OCI-LY3 (cell line): ENCODE measurements at regions not wholly inside any gene's neighbourhood (a gene's known extent, or its start where the extent isn't known, plus 50 kb on each side); places are given as distances from the start of the nearest gene placed in this dataset.

Experiments
- H2AFZ ChIP-seq: fragments of 200-600, 300-600 bp; shearing (Covaris generic); 2 replicates; pipeline ENCODE4 v1.6.0; 2014; ENCODE audit warnings: antibody characterized with exemption, low read depth, low read length
- H3K27ac ChIP-seq: fragments of 200-600, 300-600 bp; sonication (generic); 2 replicates; pipeline ENCODE4 v1.5.1; 2014; ENCODE audit warnings: mild to moderate bottlenecking, low read length, moderate library complexity, mixed read lengths
- H3K27me3 ChIP-seq: fragments of 200-600, 300-600 bp; sonication (generic); 2 replicates; pipeline ENCODE4 v1.6.1; 2014; ENCODE audit warnings: low read depth, low read length, mixed read lengths
- H3K36me3 ChIP-seq: fragments of 200-600, 300-600 bp; sonication (generic); replicated peaks from 2 replicates; pipeline ENCODE3; 2014; ENCODE audit warnings: low read depth, low read length, mixed read lengths
- H3K4me1 ChIP-seq: fragments of 300-600, 200-600 bp; sonication (generic); 2 replicates; pipeline ENCODE4 v1.6.1; 2014; ENCODE audit warnings: low read length, mixed read lengths
- H3K4me2 ChIP-seq: fragments of 200-600, 300-600 bp; sonication (generic); 2 replicates; pipeline ENCODE4 v1.6.1; 2014; ENCODE audit warnings: low read length, mixed read lengths
- H3K4me3 ChIP-seq: fragments of 300-600, 200-600 bp; sonication (generic); 2 replicates; pipeline ENCODE4 v1.5.1; 2014; ENCODE audit warnings: antibody characterized with exemption, mild to moderate bottlenecking, low read length, moderate library complexity
- H3K79me2 ChIP-seq: fragments of 300-600, 200-600 bp; shearing (Covaris generic); 2 replicates; pipeline ENCODE4 v1.6.1; 2014; ENCODE audit warnings: mild to moderate bottlenecking, low read length, mixed read lengths
- H3K9ac ChIP-seq: fragments of 300-600, 200-600 bp; shearing (Covaris generic); 2 replicates; pipeline ENCODE4 v1.6.0; 2014; ENCODE audit warnings: mild to moderate bottlenecking, low read length, moderate library complexity
- H3K9me3 ChIP-seq: fragments of 200-600, 300-600 bp; shearing (Covaris generic); 2 replicates; pipeline ENCODE4 v1.6.1; 2014; ENCODE audit warnings: low read length, mixed read lengths; ENCODE audit not compliant: insufficient read depth
- H4K20me1 ChIP-seq: fragments of 200-600, 300-600 bp; sonication (generic); 2 replicates; pipeline ENCODE4 v1.6.1; 2016; ENCODE audit warnings: low read length, mixed read lengths; ENCODE audit not compliant: insufficient read depth
- CTCF ChIP-seq: fragments of 200-600, 300-600 bp; sonication (generic); IDR thresholded peaks from 2 replicates; pipeline ENCODE4 v1.5.1; 2014; ENCODE audit warnings: antibody characterized with exemption, low read length, low read depth
- EZH2phosphoT487 ChIP-seq: fragments of 200-600 bp; shearing (Covaris generic); IDR thresholded peaks from 2 replicates; pipeline ENCODE4 v1.6.1; 2018; ENCODE audit warnings: antibody characterized with exemption, mixed run types, low read depth

DNA sequence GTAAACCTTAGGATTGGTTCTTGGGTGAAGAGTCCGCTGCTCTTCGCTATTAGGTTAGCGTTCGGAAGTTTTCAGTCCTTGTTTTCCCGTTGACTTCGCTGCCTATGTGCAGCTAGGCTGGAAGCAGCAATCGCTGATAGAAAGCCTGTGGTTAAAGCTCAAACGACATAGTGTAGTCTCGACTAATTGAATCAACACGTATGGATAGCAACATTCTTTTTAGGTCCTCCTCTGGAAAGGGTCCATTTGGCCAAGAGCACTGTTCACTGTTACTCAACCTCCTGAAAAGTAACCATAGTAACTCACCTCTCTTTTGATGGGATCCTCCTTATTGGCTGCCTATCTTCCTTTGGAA, 355.5 kb downstream of the SNAPC1 start:
- Histone ChIP-seq H3K9ac (no peak overlapping the region), H2AFZ (no peak overlapping the region), H3K9me3 (no peaks in the 10 kb centered on the region), H3K36me3 (no peaks in the 10 kb centered on the region), H3K4me3 (peak overlapping the region; percentile 58), H3K4me2 (peak overlapping the region; percentile 48), H3K27me3 (peaks cover 26% of the 10 kb centered on the region), H3K27ac (no peak overlapping the region), H3K4me1 (peaks cover 32% of the 10 kb centered on the region), H4K20me1 (no peaks in the 10 kb centered on the region), H3K79me2 (no peaks in the 10 kb centered on the region)
- TF ChIP-seq EZH2phosphoT487 (no peak), CTCF (no peak)

- Histone ChIP-seq H3K27me3 (peaks cover 26% of the 10 kb centered on the region), H3K36me3 (no peaks in the 10 kb centered on the region), H3K9ac (no peak overlapping the region), H3K4me3 (peak overlapping the region; percentile 21), H3K4me2 (peak overlapping the region; percentile 57), H2AFZ (no peak overlapping the region), H3K9me3 (no peaks in the 10 kb centered on the region), H3K79me2 (no peaks in the 10 kb centered on the region), H3K4me1 (peaks cover 38% of the 10 kb centered on the region), H3K27ac (peak overlapping the region; percentile 30), H4K20me1 (no peaks in the 10 kb centered on the region)
- TF ChIP-seq CTCF (no peak), EZH2phosphoT487 (no peak)
These were observed 356.2 kb downstream of the SNAPC1 start for GRCh38 chr14:62118461-62118860.

- Histone ChIP-seq H2AFZ (no peak overlapping the region), H3K4me2 (peak overlapping the region; percentile 57), H3K36me3 (no peaks in the 10 kb centered on the region)
These were observed 356.7 kb downstream of the SNAPC1 start for GRCh38 chr14:62118871-62119270.

DNA sequence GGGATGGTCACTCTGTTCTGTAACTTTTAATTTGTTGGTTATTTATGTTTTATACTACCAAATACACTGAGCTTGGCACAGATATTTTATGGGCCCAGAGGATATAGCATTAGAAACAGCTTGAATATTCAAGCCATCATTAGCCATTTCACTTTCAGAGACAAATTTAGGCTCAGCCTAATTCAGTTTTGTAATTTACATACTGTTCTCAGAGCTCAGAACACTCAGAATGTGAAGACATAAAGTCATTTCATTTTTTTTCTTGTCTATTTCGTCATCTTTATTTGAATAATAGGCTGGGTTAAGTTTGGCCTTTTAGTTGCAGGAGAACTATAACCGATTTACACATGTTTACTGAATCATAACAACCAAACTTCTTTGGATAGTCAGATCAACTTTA, 361.7 kb downstream of the SNAPC1 start:
- Histone ChIP-seq H3K4me2 (peak overlapping the region; percentile 22), H3K79me2 (no peaks in the 10 kb centered on the region), H2AFZ (no peak overlapping the region), H3K4me3 (no peak overlapping the region), H3K36me3 (no peaks in the 10 kb centered on the region), H3K9ac (no peak overlapping the region), H3K4me1 (peaks cover 33% of the 10 kb centered on the region), H4K20me1 (no peaks in the 10 kb centered on the region), H3K27ac (no peak overlapping the region), H3K9me3 (no peaks in the 10 kb centered on the region), H3K27me3 (peaks cover 24% of the 10 kb centered on the region)
- no peak for TF ChIP-seq EZH2phosphoT487
- no peak for TF ChIP-seq CTCF

More at GRCh38 chr14:62118871-62119270, 356.7 kb downstream of the SNAPC1 start:
- Histone ChIP-seq H3K79me2 (no peaks in the 10 kb centered on the region), H3K27me3 (peaks cover 26% of the 10 kb centered on the region), H3K27ac (peak overlapping the region; percentile 30), H4K20me1 (no peaks in the 10 kb centered on the region), H3K9me3 (no peaks in the 10 kb centered on the region), H3K4me1 (peaks cover 42% of the 10 kb centered on the region), H3K9ac (no peak overlapping the region), H3K4me3 (peak overlapping the region; percentile 21)
- TF ChIP-seq EZH2phosphoT487, result no peak
- TF ChIP-seq CTCF, result no peak
